GM21529 (cell line): ENCODE measurements at regions not wholly inside any gene's neighbourhood (a gene's known extent, or its start where the extent isn't known, plus 50 kb on each side); places are given as distances from the start of the nearest gene placed in this dataset.
A peak's percentile ranks its signal among the peaks of the same experiment; 100 is the strongest.
"Not testable (repeated sequence)": the region's sequence is repeated elsewhere in the genome, so short reads cannot be mapped to it uniquely, and the experiment has no call there.

ENCODE experiments used
- ATAC-seq: cut with Tn5 transposase; IDR thresholded peaks from one replicate; pipeline ENCODE4 v1.9.1; 2021; ENCODE audit not compliant: unreplicated experiment

DNA sequence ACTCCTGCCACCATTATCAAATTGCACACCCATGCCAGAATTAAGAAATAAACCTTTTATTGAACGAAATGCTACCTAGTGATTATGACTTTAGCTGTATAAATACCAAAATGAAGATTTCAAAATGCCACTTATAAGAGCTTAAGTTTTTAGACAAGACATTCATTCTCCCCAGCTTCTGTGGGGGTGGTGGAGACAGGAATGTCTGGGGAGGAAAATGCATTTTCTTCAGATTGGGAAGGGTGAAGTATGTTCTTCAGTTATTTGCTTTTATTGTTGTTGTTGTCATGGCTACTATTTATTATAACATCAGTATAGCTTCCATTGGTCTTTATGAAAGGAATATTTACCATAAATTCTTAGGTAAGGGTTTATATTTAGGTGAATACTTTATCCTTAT, 132.7 kb upstream of the GMNC start:
- no peak for ATAC-seq

DNA sequence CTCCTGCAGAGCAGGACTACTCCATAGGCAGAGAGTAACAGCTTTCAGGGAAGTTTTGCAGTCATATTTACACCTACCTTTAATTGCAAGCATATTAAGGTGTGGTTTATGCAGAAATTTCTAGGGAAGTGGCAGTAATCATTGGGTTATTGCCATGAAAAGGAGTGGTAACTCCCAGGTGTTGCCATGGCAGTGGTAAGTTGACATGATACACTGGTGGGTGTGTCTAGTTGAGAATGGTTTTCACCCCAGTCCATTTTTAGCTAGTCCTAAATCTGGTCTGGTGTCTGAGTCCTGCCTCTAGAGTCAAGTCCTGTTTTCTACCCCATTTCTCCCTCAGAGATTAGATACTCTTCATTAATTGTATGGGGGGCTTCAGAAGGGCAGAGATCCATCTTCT, 128.4 kb upstream of the GMNC start:
- no peak for ATAC-seq

DNA sequence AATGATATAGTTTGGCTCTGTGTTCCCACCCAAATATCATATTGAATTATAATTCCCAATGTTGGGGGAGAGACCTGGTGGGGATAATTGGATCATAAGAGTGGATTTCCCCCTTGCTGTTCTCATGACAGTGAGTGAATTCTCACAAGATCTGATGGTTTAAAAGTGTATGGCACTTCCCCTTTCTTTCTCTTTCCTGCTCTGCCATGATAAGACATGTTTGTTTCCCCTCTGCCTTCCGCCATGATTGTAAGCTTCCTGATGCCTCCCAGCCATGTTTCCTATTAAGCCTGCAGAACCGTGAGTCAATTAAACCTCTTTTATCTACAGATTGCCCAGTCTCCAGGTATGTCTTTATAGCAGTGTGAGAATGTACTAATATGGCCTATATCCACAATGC, 126.7 kb upstream of the GMNC start:
- no peak for ATAC-seq

DNA sequence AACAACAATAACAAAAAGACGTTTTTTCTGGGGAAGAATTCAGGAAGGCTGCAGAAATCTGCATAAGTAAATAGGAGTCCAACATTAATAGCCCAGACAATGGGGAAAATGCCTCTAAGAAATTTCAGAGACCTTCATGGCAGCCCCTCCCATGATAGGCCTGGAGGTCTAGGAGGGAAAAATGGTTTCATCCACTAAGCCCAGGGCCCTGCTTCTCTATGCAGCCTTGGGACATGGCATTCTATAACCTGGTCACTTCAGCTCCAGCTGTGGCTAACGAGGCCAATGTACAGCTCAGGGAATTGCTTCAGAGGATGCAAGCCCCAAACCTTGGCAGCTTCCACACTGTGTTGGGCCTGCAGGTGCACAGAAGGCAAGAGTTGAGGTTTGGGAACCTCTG, 125.6 kb upstream of the GMNC start:
- ATAC-seq = no peak

DNA sequence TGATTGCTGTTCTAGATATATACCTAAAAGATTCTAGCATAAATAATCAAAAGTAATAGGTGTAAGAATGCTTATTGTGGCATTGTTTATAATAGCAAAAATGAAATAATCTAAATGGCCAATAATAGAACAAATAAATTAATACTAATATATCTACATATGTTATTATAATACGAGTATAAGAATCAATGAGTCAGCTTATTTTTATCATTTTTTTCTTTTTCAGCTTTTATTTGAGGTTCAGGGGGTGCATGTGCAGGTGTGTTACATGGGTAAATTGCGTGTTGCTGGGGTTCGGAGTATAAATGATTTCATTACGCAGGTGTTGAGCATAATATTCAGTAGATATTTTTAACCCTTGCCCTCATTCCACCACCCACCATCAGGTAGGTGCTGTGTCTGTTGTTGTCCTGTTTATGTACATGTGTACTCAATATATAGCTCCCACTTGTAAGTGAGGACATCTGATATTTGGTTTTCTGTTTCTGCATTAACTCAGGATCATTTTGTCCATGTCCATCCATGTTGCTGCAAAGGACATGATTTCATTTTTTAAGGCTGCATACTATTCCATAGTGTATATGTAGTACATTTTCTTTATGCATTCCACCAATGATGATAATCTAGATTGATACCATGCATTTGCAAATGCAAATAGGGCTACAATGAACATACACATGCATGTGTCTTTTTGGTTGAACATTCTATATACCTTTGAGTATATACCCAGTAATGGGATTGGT, 122.2 kb upstream of the GMNC start:
- no peak for ATAC-seq

DNA sequence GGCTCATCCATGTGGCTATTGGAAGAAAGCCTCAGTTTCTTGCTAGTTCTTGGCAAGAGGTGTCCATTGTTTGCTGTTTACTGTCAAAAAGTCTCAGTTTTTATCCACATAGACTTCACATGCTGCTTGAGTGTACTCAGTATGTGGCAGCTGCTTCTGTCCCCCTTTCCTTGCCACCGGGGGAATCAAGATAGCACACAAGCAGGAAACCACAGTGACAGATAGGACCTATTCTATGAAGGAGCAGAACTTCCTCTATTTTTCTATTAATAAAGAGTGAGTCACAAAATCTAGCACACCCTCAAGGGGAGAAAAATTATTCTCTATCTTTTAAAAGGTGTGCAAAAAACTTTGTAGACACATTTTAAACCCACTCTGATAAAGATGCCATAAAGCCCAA, 121.4 kb upstream of the GMNC start:
- ATAC-seq = peak; percentile 75

DNA sequence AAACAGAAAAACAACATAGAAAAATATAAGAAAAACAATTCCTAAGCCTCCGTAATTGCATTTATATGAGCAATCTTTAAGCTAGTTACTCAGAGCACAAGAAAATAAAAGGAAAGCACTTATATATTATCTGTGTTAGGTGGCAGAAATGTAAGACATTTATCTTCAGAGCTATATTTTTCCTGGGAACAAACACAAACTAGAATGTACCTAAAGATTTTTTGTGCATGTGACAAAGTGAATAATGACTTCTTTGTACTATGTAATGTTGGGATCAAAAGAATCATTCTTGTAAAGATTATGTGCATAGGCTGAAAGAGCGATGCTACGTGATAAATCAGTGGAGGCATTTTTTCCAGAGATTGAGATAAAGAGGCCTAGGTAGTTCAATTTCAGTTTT, 111.3 kb upstream of the GMNC start:
- no peak for ATAC-seq

DNA sequence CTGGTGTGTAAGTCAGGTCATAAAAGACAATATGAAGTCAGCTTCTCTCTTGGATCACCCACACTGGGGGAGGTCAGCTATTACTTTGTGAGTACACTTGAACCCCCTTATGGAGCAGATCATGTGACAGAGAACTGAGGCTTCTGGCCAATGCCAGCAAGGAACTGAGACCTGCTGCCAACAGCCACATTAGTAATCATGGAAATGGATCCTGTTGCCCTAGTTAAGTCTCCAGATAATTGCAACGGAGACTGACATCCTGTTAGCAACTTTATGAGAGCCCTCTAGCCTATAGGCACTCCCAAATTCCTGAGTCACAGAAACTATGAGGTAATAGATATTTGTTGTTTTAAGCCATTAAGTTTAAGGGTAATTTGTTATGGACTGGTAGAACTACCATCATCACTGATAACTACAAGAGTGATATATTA, 110.4 kb upstream of the GMNC start:
- no peak for ATAC-seq

DNA sequence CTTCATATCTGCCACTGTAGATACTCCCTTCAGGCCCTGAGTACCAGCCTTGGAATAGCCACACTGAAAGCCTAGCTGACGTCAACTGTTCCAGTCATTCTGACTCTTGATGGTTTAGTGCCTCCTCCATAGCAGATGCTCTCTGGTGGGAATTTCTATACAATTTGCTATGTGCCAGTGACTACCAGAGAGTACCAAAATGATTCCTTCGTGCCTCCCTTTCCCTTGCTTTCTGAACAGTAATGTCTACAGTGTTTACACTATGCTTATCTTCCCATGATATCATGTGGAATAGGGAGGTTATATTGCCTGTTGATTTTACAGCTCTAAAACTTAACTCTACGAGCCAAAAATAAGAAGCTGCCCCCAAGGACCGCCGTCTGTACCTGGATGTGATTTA, 109.7 kb upstream of the GMNC start:
- ATAC-seq = no peak

DNA sequence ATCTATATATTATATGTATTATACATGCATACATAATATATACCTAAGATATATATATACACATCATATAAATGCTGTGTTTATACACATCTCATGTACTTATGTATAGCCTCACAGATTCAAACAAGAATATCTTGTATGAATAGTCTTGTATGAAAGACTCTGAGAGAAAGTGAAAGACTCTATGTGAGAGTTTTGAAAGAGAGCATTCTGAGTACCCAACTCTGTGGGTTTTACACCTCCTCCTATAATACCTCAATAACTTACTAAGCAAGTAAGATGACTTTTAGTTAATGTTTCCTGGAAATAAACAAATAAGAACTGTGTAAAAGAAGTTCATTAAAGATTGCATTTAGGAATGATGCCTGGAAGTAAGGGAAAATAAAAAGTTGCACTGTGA, 108.1 kb upstream of the GMNC start:
- ATAC-seq = no peak

DNA sequence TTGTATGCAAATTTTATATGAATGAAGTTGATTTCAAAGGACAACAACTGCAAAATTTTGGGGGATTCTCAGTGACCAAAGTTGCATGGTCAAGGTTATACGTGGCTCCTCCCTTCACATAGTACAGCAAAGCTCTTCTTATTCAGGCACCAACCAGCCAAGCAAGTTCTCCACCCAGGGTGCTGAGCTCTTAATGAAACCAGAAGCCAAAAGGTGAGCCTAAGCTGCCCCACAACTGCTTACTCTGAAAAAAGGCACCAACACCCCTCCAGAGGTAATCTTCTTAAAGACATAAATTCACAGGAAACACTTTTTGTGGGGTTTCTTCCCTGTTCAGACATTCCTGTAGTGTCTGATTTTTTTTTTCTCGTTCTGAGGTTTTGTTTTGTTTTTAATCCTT, 106.1 kb upstream of the GMNC start:
- ATAC-seq = no peak

DNA sequence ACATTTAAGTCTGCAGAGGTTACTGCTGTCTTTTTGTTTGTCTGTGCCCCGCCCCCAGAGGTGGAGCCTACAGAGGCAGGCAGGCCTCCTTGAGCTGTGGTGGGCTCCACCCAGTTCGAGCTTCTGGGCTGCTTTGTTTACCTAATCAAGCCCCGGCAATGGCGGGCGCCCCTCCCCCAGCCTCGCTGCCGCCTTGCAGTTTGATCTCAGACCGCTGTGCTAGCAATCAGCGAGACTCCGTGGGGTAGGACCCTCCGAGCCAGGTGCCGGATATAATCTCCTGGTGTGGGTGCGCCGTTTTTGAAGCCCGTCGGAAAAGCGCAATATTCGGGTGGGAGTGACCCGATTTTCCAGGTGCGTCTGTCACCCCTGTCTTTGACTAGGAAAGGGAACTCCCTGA, 102.4 kb upstream of the GMNC start:
- ATAC-seq = not testable (repeated sequence)

DNA sequence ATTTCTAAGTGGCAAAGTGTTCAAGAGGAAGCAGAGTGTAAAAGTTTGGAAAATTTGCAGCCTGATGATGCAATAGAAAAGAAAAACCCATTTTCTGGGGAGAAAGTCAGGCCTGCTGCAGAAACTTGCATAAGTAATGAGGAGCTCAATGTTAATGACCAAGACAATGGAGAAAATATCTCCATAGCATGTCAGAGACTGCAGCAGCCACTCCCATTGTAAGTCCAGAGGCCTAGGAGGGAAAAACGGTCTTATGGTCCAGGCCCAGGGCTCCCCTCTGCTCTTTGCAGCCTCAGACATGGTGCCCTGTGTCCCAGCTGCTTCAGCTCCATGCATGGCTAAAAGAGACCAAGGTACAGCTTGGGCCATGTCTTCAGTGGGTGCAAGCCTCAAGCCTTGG, 96.6 kb upstream of the GMNC start:
- no peak for ATAC-seq

DNA sequence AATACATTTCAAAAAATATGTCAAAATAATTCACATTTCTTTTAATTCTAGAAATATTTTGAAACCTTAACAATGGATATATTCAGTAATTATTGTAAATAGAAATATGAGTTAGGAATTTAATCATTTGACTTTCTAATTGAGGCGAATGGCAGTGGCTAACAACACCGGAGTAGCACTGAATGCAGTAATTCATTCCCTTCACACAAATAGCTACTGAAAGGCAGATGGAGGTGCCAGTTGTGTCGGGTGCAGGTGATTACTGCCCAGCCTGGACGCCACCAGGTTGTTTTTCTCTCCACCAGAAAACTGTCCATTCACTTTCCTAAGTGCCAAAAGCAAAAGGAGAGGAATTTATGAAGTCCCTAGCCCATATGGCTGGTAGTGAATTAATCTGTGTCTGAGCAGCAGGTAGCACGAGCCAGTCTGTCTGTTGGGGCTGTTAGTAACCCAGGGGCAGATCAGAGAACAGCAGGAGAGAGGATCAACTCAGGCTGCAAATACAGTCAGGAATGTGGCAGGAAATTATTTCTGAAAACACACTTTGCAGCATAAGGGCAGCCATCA, 79.3 kb upstream of the GMNC start:
- ATAC-seq = no peak

DNA sequence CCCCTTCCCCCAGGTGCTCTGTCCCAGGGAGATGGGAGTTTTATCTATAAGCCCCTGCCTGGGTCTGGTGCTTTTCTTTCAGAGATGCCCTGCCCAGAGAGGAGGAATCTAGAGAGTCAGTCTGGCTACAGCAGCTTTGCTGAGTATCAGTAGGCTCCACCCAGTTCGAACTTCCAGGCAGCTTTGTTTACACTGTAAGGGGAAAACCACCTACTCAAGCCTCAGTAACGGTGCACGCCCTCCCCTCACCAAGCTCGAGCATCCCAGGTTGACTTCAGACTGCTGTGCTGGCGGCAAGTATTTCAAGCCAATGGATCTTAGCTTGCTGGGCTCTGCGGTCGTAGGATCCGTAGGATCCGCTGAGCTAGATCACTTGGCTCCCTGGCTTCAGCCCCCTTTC, 72.1 kb upstream of the GMNC start:
- ATAC-seq = not testable (repeated sequence)

DNA sequence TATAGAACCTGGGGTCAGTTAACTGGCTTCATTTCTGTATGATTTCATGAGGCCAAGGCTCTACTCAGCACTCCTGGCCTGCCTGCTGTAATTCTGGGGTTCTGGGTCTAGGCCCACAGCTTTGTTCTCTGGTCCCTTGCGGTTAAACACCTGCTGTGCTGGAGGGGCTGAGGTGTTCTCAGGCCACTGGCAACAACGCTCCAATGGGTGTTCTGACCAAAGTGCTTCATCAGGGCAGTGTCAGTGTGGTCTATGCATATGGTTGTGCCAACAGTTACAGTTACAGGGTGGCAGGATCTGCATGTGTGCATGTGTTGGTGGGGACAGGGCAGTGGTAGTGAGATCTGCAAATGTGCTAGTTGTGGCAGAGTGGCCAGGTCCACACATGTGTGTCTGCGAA, 64.1 kb upstream of the GMNC start:
- ATAC-seq = no peak

DNA sequence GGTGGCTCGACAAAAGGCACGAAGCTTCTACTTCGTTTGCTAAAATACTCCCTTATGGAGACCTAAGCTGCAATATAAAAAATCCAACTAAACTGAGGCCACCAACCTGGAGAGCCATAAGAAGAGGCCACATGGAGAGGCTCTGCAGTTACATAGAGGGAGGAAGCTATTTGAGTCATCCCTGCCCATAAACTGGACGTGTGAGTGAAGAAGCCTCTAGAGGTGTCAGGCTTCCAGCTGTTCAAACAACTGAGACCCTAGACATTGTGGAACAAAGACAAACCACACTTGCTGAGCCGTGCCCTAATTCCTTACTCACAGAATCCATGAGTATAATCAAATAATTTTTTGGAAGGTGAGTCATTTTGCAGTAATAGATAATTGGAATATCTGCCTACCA, 50.2 kb upstream of the GMNC start:
- ATAC-seq = no peak
